Right lobe of liver (tissue), 4 donors: ENCODE measurements at regions not wholly inside any gene's neighbourhood (a gene's known extent, or its start where the extent isn't known, plus 50 kb on each side); places are given as distances from the start of the nearest gene placed in this dataset.

ENCODE experiments used
- CTCF ChIP-seq, 4 donors: fragments of 200-600 bp in 3 of 4; fragments of 450-650 bp in 1 of 4; IDR thresholded peaks; one replicate each; pipeline versions ENCODE4 v1.5.1 to v1.8.0; 2016 to 2022; ENCODE audit warnings: antibody characterized with exemption in 4 of 4, mild to moderate bottlenecking in 2 of 4
- POLR2A ChIP-seq: fragments of 450-650 bp; IDR thresholded peaks from one replicate; pipeline ENCODE4 v1.6.1; 2017; ENCODE audit warnings: antibody characterized with exemption, mild to moderate bottlenecking
- donor health status: DM: no; HTN: no; CAD: no.
- donor health status: DM: no; HTN: no; CAD: no.
- donor health status: DM: no; HTN: yes; CAD: no.

- TF ChIP-seq POLR2A (no peak), CTCF (IDR thresholded peaks at IDR 0.05) (no peak)
Measured at GRCh38 chr1:30024411-30025195, 698.8 kb downstream of the MATN1 start.
